ENCODE measurements at regions not wholly inside any gene's neighbourhood (a gene's known extent, or its start where the extent isn't known, plus 50 kb on each side); places are given as distances from the start of the nearest gene placed in this dataset.

- H3K4me3 Mint-ChIP-seq, result no peak overlapping the region
- no peaks in the 10 kb centered on the region for H3K9me3 Mint-ChIP-seq
- no peaks in the 10 kb centered on the region for H3K36me3 Mint-ChIP-seq (ENCODE audit: low read depth)
- H3K27me3 Mint-ChIP-seq (ENCODE audit: insufficient read depth), result peaks cover 8% of the 10 kb centered on the region
- DNase-seq, result no peak
- H3K4me1 Mint-ChIP-seq (ENCODE audit: low read depth), result no peaks in the 10 kb centered on the region
- no peak for TF ChIP-seq CTCF (IDR thresholded peaks at IDR 0.05)
- no peak overlapping the region for H3K27ac Mint-ChIP-seq
Measured at GRCh38 chr22:47320560-47320959, 558.1 kb downstream of the TBC1D22A start.

GRCh38 chr22:47318041-47318737 is 555.7 kb downstream of the TBC1D22A start:
- H3K4me1 Mint-ChIP-seq (ENCODE audit: low read depth), result no peaks in the 10 kb centered on the region
- H3K27ac Mint-ChIP-seq, result no peak overlapping the region
- no peak for TF ChIP-seq CTCF (IDR thresholded peaks at IDR 0.05)
- no peak for DNase-seq
- no peaks in the 10 kb centered on the region; the same call in 1 of the 2 replicates for H3K9me3 Mint-ChIP-seq
- no peak overlapping the region for H3K4me3 Mint-ChIP-seq
- no peaks in the 10 kb centered on the region for H3K36me3 Mint-ChIP-seq (ENCODE audit: low read depth)
- H3K27me3 Mint-ChIP-seq (ENCODE audit: insufficient read depth), result peaks cover 8% of the 10 kb centered on the region

GRCh38 chr22:47315862-47316419 is 553.5 kb downstream of the TBC1D22A start:
- no peaks in the 10 kb centered on the region; the same call in 1 of the 2 replicates for H3K9me3 Mint-ChIP-seq
- no peak for TF ChIP-seq CTCF (IDR thresholded peaks at IDR 0.05)

GRCh38 chr22:47310601-47311000 is 548.2 kb downstream of the TBC1D22A start:
- H3K4me3 Mint-ChIP-seq, result no peak overlapping the region
- H3K27me3 Mint-ChIP-seq (ENCODE audit: insufficient read depth), result no peaks in the 10 kb centered on the region; the same call in none of the 2 replicates
- H3K4me1 Mint-ChIP-seq (ENCODE audit: low read depth), result peaks cover 26% of the 10 kb centered on the region
- H3K9me3 Mint-ChIP-seq, result no peaks in the 10 kb centered on the region; the same call in 1 of the 2 replicates
- no peak for TF ChIP-seq CTCF (IDR thresholded peaks at IDR 0.05)
- no peaks in the 10 kb centered on the region for H3K36me3 Mint-ChIP-seq (ENCODE audit: low read depth)
- no peak overlapping the region for H3K27ac Mint-ChIP-seq
- no peak for DNase-seq

More at GRCh38 chr22:47315862-47316419, 553.5 kb downstream of the TBC1D22A start:
- DNase-seq, result no peak
- Mint-ChIP-seq H3K36me3 (ENCODE audit: low read depth) (no peaks in the 10 kb centered on the region), H3K4me1 (ENCODE audit: low read depth) (peaks cover 3% of the 10 kb centered on the region; the same call in 1 of the 2 replicates), H3K4me3 (no peak overlapping the region), H3K27ac (no peak overlapping the region), H3K27me3 (ENCODE audit: insufficient read depth) (peaks cover 8% of the 10 kb centered on the region)

GRCh38 chr22:47309946-47310345 is 547.5 kb downstream of the TBC1D22A start:
- no peaks in the 10 kb centered on the region; the same call in 1 of the 2 replicates for H3K9me3 Mint-ChIP-seq
- H3K36me3 Mint-ChIP-seq (ENCODE audit: low read depth), result no peaks in the 10 kb centered on the region
- no peak for TF ChIP-seq CTCF (IDR thresholded peaks at IDR 0.05)
- DNase-seq, result no peak
- H3K27me3 Mint-ChIP-seq (ENCODE audit: insufficient read depth), result no peaks in the 10 kb centered on the region; the same call in none of the 2 replicates
- no peak overlapping the region for H3K27ac Mint-ChIP-seq
- peaks cover 26% of the 10 kb centered on the region for H3K4me1 Mint-ChIP-seq (ENCODE audit: low read depth)
- no peak overlapping the region for H3K4me3 Mint-ChIP-seq
